ENCODE measurements at regions not wholly inside any gene's neighbourhood (a gene's known extent, or its start where the extent isn't known, plus 50 kb on each side); places are given as distances from the start of the nearest gene placed in this dataset.

DNA sequence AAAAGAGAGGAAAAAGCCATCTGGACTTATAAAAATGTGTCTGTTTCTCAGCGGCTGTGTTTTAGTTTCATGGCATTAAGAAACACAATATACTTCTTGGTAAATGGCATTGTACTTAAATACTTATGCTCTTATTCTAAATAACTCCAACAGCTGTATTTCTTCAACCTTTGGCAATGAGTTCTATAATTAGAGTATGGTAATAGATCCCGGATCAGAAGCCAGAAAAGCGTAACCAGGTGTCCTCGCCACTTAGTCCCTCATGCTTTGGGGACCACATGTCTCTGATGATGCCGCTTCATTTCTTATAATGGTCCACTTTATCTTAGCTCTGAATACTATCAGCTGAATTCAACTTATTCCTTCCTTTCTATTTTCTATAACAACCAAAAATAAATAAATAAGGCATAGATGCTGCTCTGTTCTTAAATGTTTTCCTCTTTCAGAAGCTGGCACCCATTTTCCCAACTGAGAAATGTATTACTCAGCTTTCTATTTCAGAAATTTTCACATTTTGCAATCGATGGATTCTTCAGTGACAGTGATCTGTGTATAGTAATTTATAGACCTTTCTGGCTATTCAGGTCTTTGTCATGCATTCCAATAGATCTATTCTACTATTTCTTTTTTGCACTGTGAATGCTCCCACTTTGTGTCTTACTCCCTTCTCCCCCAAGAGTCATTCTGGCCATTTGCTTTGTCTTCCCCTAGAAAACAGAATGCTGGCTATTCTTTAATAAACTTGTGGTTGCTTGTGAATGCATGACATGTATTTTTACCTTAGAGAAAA, 87.6 kb upstream of the KBTBD8 start:
- TF ChIP-seq, protein P1, sequence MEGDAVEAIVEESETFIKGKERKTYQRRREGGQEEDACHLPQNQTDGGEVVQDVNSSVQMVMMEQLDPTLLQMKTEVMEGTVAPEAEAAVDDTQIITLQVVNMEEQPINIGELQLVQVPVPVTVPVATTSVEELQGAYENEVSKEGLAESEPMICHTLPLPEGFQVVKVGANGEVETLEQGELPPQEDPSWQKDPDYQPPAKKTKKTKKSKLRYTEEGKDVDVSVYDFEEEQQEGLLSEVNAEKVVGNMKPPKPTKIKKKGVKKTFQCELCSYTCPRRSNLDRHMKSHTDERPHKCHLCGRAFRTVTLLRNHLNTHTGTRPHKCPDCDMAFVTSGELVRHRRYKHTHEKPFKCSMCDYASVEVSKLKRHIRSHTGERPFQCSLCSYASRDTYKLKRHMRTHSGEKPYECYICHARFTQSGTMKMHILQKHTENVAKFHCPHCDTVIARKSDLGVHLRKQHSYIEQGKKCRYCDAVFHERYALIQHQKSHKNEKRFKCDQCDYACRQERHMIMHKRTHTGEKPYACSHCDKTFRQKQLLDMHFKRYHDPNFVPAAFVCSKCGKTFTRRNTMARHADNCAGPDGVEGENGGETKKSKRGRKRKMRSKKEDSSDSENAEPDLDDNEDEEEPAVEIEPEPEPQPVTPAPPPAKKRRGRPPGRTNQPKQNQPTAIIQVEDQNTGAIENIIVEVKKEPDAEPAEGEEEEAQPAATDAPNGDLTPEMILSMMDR (conservative IDR thresholded peaks at IDR 0.05; ENCODE audit: low read depth, low read length): no peak
- TF ChIP-seq EZH2 (IDR thresholded peaks at IDR 0.05; ENCODE audit: borderline replicate concordance, low read depth, low read length, poor library complexity, severe bottlenecking): no peak
